GM13976 (cell line): ENCODE measurements at regions not wholly inside any gene's neighbourhood (a gene's known extent, or its start where the extent isn't known, plus 50 kb on each side); places are given as distances from the start of the nearest gene placed in this dataset.

Experiments used
- DNase-seq: peaks from one replicate; pipeline ENCODE4 v3.0.0; 2012; ENCODE audit warnings: low spot score
- in situ Hi-C: fragments of 300-500 bp; cut with MboI; formaldehyde crosslinking; loops from one replicate; pipeline ENCODE4 v1.12.0; 2022; ENCODE audit warnings: low sequenced_read_pairs, mixed read lengths, inconsistent platforms; ENCODE audit not compliant: unreplicated experiment
- TF ChIP-seq, protein P1 (sequence below): IDR thresholded peaks from 2 replicates; pipeline ENCODE4 v1.5.1; 2012; ENCODE audit warnings: borderline replicate concordance, mild to moderate bottlenecking; ENCODE audit not compliant: insufficient read depth; ENCODE audit errors: extremely low read depth, missing control alignments, control extremely low read depth

DNA sequence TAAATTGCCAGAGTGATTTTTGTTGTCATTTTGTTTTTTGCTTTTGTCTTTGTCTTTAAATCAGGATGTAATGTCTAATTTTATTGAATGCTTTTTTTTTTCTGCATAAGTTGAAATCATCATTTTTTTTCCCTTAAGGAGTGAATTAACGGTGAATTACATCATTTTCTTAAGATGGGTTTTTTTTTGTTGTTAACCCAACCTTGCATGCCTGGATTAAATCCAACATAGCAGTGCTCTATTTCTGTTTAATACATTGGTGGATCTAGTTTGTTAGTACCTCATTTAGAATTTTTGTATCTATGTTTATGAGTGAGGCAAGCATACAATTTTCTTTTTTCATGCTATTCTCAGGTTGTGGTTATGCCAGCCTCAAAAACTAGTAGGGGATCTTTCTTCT lies 186.4 kb upstream of the TMC3 start:
- DNase-seq = no peak
- TF ChIP-seq, protein P1, sequence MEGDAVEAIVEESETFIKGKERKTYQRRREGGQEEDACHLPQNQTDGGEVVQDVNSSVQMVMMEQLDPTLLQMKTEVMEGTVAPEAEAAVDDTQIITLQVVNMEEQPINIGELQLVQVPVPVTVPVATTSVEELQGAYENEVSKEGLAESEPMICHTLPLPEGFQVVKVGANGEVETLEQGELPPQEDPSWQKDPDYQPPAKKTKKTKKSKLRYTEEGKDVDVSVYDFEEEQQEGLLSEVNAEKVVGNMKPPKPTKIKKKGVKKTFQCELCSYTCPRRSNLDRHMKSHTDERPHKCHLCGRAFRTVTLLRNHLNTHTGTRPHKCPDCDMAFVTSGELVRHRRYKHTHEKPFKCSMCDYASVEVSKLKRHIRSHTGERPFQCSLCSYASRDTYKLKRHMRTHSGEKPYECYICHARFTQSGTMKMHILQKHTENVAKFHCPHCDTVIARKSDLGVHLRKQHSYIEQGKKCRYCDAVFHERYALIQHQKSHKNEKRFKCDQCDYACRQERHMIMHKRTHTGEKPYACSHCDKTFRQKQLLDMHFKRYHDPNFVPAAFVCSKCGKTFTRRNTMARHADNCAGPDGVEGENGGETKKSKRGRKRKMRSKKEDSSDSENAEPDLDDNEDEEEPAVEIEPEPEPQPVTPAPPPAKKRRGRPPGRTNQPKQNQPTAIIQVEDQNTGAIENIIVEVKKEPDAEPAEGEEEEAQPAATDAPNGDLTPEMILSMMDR = no peak
- in situ Hi-C loops = no loop called here

DNA sequence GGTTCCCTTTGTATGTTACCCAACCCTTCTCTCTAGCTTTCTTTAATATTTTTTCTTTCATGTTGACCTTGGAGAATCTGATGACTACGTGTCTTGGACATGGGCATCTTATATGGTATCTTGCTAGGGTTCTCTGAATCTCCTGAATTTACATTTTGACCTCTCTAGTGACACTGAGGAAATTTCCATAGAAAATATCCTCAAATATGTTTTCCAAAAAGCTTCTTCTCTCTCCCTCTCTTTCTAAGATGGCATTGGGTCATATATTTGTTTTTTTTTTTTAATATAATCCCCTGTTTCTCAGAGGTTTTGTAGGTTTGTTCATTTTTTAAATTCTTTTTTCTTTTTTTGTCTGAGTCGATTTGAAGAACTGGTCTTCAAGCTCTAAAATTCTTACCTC lies 184.0 kb upstream of the TMC3 start:
- no peak for DNase-seq
- TF ChIP-seq, protein P1 = no peak
- in situ Hi-C loops = no loop called here

DNA sequence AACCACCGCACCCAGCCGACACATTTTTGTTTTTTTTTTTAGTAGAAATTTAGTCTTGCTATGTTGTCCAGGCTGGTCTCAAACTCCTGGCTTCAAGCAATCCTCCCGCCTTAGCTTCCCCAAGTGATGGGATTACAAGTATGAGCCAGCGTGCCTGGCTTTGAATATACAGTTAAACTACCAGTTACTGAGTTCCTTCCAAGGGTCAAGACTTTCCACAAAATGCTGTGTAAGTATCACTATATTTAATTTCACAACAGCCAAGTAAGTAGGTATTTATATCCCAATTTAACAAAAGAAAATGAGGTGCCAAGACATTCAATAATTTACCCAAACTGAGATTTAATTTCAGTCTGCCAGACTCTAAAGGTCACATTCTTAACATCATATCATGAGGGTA lies 181.3 kb upstream of the TMC3 start:
- TF ChIP-seq, protein P1 = no peak
- in situ Hi-C loops = no loop called here
- DNase-seq = no peak

DNA sequence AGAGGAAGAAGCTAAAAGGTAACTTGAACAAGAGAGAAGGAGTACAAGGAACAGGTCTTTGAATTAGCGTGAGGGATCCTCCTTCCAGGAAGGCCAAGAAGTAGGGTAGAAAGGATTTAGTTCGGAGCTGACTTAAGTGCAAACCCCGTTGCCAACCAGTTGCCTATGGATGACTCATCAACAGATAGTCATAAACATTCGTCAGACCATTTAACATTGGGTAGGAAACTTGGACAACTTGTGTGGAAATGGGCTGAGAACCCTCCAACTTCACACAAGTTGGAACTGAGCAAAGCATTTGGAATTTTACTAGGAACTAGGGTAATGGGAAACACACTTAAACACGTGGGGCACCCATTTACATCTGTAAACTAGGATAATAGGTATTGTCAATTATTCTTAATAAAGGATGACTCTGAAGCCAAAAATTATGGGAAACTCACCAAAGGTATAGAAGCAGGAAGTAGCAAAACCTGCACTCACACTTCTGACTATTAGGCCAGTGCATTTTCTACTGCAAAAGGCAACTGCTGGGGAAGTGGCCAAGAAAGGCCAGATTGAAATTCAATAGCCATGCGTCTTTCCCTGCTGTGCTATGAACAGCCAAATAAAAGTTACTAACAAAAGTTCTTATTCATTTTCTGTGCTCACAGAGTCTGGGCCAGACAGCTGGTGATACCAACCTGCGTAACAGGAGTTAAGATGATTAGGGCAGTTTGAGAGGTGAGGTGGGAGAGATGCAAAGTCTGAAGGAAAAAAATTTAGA lies 174.5 kb upstream of the TMC3 start:
- TF ChIP-seq, protein P1 = no peak
- in situ Hi-C loops = no loop called here
- no peak for DNase-seq

DNA sequence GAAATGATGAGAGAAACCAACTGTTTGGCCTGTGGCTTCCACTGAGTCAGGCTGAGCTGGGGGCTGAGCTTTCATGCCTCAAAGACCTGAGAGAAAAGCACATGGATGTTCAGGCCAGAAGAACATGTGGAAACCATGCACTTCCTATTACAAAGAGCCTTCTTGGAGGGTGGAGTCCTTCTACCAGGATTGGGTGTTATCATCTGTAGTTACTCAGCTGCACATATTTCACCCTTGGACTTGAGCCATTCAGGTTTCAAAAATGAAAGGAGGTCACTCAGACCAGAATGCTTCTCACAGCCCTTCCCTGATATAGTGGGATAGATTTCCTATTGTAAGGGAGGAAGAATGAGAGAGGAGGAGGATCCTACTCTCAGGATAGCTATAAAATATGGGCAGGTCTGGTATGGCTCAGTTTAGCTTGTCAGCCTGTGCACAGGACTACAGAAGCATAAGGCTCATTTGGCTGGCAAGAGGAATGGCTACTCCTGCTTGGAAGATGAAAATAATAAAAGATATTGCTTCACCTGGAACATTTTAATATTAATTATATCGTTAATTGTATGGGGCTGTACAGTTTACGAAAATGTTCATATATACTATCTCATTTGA lies 173.6 kb upstream of the TMC3 start:
- TF ChIP-seq, protein P1 = no peak
- DNase-seq = no peak
- in situ Hi-C loops = no loop called here

DNA sequence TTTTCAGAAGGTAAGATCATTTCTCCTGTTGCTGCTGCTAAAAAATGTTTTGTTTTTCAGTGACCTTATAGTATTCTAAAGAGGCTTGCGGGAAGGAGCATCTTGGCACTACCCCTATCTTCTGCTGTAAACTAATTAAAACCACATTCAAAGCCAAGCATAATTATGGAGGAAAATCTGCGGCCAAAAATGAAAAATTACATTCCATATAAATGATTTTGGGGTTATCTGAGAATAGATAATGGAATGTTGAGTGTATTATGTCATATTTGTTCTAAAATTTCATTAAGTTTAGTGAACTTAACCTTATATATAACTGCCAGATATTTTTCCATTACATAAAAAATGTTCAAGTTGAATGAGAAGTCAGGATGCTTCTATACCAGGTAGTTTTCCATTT lies 170.4 kb upstream of the TMC3 start:
- TF ChIP-seq, protein P1 = no peak
- no peak for DNase-seq
- in situ Hi-C loops = no loop called here
